Stimulated activated CD4-positive, alpha-beta T cell treated with anti-CD3 and anti-CD28 coated beads, Interleukin-15, amount 100 ng/mL, for 48 hours (primary cell): ENCODE measurements at regions not wholly inside any gene's neighbourhood (a gene's known extent, or its start where the extent isn't known, plus 50 kb on each side); places are given as distances from the start of the nearest gene placed in this dataset.

Experiments used
- DNase-seq, 2 donors: peaks; one replicate each; pipeline ENCODE4 v3.0.0-alpha.2; 2020; ENCODE audit warnings: low read depth in 2 of 2

DNA sequence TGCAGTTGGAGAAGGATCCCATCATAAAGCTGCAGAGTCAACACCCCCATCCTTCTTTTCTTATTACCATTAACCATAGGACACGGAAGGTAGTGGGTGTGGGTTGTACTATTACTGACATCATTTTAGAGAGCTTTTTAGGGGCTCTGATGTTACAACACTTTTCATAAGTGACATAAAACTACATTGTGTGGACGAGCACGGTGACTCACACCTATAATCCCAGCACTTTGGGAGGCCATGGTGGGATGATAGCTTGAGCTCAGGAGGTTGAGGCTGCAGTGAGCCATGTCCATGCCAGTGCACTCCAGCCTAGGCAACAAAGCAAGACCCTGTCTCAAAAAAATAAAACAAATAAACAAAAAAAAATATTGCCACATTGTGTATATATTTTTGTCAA lies 167.1 kb downstream of the DUSP6 start:
- no peak for DNase-seq

DNA sequence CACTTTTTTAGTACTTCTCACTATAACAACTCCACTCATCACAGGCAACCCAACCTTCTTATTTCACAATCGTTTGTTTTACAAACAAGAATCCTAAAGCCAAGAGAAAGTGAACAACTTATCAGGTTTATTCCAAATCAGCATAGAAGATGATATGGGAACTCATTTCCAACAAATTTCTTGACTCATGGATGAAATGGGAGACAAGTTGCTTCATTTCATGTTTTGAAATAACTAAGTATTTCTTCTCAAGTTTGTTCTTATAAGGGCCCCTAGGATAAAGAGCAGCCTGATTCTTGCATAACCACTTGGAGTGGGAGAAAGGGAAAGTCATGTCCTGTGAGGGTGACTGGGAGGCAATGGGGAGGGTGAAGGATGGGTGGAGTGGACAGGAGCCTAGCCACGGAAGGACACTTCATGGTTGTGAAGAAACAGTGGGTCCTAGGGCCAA lies 168.3 kb downstream of the DUSP6 start:
- DNase-seq: no peak

DNA sequence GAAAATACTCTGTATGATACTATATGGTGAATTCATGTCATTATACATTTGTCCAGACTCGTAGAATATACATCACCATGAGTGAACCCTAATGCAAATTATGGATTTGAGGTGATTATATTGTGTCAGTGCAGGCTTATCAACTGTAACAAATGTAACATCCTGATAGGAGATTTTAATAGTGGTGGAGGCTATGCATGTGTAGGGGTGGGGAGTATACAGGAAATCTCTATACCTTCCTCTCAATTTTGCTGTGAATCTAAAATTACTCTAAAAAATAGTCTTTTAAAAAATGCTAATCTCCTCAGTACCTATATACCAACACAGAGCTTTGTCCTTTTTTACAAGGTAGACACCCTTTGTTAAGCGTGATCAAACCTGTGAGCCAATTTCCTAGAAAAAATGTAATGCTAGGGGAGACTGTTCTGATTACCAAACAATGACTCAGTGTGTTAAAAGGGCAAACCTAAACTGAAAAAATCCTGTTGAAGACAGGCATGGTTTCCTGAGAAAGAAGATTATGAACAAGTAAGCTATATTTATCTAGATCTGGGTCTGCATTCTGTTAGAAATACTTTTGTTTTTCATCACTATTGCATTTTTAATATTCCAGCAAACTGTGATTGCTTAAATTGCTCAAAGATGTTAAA lies 170.9 kb downstream of the DUSP6 start:
- DNase-seq: no peak

DNA sequence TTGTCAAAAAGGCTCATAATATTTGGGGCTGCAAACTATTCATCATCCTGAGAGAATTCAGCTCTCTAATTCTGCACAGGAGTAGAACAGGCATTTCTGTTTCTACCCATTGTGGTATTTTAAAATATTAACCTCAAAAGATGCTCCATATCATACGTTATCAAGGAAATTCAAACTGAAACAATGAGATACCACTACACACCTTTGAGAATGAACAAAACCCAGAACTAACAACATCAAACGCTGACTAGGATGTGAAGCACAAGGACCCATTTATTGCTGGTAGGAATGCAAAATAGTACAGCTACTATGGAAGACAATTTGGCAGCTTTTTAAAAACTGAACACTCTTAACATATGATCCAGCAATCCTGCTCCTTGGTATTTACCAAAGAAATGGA lies 171.8 kb downstream of the DUSP6 start:
- DNase-seq: no peak

DNA sequence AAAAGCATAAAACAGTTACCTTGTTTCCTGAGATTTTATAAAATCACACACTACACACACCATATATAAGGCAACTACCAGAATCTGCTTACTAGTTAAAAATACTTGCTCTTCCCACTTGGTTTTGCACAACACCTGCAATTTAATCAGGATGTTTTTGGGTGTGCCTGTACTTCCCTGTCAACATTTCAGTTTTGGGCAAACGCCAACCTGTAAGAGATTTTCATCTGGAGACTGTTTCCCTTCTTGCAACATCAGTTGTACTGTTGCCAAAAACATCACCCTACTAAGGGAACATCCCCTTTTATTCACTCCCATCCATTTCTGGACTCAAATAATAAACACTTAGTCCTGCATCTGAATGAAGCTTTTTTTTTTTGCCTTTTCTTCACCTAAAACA lies 172.3 kb downstream of the DUSP6 start:
- no peak for DNase-seq

DNA sequence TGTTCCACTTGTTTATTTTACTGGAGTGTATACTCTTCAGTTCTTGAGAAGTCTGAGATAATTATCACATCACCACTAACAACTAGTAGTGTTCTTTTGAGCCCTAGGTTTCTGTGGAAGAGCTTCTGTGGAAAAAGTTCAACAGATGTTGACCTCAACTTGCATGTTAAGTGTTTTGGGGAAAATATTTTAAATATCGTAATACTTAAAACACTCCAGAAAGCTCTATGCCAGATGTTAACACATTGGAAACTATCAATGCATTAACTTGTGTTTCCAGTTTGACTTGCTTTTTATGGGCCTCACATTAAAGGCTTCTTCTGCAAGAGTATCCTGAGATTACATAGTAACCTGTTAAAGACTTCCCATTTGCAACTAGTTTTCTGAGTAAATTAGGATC lies 173.1 kb downstream of the DUSP6 start:
- no peak for DNase-seq

DNA sequence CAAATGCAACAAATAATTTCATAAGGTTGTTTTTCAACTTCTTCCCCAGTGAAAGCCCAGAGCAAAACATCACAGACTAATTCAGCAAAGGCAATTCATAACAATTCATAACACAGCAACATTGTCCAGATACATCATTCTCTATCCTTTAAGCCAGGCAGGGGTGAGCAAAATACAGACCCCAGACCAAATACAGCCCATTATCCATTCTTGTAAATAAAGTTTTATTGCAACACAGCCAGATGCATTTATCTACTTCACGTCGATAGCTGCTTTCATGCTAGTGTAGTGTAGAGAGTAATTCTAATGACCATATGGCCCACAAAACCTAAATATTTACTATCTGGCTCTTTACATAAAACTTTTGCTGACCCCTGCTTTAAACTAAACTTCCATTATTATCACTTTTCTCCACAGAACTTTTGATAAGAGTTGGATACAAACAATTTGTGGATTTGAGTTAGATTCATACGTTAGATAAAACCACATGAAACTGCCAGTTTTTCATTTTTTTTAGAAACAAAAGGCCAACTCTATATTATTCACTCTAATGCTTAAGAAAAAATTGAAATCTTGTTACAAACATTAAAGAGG lies 174.4 kb downstream of the DUSP6 start:
- no peak for DNase-seq

DNA sequence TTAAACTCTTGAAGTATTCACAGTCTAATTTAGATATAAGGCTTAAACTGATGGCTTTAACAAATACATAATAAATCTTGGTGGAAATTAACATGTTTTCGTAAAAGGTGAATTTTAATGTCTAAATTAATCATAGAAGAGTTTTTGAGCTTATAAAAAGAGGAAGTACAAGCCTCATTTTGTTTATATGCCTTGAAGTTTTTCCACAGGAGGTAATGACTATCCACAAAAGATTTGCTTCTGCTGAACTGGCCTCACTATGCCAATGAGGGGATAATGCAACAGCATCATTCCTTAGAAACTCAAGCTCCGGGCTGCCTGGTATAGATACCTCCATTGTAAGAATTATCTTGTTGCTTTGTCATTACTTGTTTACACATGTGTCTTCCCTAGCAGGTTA lies 175.6 kb downstream of the DUSP6 start:
- no peak for DNase-seq

DNA sequence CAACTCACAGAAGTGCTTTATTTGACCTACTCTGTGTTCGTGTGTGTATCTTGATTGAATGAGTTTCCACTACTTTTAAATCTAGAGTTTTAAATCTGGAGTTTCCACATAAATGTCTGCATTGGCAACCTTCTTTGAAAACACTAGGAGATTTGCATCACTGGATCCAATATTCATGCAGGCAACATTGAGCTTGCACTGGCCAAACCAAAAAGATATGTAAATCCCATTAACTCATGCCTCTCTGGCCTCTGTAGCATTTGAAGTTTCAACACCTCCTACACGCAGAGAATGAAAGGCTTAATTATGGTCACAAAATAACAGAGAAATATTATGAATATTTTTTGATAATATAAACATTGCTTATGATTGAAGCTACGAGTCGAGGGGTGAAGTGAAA lies 178.6 kb downstream of the DUSP6 start:
- DNase-seq: no peak

DNA sequence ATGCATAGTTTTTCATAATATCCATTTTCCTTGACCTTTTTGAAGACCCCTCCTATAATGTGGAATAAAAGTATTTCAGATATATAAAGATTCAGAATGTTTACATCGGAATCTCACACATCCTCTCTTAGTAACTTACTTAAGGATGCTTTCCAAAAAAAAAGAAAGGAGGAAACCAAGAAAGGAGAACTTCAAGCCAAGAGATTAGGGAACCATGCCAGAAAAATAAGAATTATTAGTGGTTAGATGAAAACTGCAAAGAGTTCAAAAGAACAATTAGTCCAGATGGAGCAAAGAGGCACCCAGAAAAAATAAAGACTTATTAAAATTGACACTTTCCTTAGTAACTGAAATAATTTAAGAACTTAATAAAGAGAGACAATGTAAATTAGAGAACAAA lies 179.2 kb downstream of the DUSP6 start:
- DNase-seq: no peak

DNA sequence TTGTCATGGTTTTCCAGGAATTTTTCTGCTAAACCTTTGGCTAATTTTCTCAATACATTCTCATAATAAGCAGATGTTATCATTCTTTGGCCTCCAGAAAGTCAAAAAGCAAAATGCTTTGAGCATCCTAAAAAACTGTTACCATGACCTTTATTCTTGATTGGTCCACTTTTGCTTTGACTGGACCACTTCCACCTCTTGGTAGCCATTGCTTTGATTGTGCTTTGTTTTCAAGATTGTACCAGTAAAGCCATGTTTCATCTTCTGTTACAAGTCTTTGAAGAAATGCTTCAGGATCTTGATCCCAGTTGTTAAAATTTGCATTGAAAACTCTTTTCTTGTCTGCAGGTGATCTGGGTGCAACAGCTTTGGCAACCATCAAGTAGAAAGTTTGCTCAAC lies 180.1 kb downstream of the DUSP6 start:
- DNase-seq: no peak

DNA sequence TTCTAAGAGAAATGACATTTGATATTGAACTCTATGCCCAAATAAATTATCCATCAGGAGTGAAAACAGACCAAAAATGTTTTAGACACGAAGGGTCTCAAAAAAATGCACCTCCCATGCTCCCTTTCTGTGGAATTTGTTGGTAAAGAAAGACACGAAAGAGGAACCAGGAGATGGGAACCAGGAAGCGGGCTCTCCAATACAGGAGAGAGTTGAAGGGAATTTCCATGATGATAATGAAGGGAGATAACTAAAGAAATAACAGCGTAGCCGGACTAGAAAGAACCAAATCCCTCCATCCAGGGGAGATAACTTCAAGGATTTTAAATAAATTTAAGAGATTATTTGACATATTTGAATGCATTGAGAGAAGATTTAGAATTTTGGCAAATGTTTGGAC lies 183.0 kb downstream of the DUSP6 start:
- no peak for DNase-seq

DNA sequence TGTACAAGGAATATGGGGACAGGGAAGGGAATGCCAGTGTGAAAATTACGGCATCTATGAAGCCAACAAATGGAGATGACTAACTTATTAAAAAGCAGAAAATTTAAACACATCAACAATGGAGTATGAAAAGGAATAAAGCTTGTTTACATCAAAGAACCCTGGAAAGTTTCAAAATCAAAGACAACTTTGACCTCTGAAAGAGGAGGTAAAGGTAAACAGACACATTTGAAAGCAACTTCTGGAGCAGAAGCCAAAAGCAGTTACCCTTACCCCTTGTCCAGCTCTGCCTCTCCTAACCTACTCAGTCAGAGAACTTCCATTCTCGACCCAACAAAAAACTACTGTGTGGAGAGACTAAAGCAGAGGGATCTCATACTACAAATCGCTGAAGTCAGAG lies 184.3 kb downstream of the DUSP6 start:
- no peak for DNase-seq

DNA sequence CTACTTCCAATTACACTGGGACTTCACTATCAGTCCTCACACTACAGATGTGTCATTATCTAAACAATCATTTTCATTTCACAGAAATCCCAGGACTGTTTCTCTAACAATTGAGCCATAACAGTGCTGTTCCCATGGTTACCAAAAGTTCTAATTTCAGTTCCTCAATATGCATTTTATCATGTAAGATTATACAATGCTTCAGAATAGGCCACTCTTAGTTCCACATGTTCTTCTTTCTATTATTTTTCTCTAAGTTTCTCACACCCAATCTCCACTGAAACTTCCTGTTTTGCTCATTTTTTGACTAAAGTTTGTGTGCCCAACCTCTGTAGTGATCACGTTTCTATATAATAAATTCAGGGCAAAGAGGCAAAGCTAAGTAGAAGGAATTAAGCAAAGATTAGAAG lies 185.8 kb downstream of the DUSP6 start:
- no peak for DNase-seq

DNA sequence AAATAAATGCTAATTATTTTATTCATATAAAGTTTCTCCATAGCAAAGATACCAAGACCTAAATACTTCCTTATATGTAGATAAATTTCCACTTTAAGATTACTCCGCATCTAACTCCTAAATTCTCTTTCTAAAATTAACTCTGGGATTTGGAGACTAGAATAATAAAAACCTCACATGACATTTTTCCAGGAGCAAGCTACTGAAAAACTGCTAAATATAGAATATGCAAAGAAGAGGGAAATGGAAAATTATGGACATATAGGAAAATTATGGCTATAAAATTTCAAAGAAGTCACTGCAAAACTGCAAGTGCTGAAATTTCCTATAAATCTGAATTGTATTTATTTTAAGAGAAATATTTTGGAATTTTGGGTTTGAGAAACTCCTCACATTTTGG lies 186.2 kb downstream of the DUSP6 start:
- DNase-seq: no peak

DNA sequence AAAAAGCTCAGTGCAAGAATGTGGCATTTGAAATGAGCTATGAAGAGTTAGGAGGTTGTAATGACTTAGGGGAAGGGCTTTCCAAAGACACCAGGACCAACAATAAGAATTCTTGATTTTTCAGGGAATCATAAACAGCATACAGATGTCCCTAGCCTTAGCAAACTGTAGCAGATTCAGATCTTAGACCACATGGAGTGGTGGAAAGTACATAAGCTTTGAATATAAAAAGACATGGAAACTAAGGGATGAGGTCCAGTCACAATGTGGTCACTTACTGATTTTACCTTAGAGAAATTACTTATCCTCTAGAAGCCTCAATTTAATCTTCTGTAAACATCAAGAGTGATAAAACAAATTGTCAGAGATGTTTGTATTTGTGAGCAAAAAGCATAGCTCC lies 186.6 kb downstream of the DUSP6 start:
- DNase-seq: no peak

DNA sequence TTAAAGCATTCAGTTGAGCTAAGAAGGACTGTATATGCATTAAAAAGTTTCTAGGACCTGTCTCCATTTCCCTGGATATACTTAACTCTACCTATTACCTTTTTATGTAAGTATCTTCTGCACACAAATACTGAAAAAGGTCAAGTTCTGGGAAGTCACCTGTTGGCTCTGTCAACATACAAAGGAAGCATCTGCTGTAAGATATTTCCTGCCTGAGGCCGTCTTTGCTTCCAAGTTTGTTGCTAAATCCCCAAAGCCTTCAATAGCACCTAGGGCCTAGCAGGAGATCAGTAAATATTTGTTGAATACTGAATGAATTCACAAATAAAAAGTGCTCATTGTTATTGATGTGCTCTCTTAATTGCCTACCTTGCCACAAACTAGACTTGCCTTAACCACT lies 188.4 kb downstream of the DUSP6 start:
- DNase-seq: no peak

DNA sequence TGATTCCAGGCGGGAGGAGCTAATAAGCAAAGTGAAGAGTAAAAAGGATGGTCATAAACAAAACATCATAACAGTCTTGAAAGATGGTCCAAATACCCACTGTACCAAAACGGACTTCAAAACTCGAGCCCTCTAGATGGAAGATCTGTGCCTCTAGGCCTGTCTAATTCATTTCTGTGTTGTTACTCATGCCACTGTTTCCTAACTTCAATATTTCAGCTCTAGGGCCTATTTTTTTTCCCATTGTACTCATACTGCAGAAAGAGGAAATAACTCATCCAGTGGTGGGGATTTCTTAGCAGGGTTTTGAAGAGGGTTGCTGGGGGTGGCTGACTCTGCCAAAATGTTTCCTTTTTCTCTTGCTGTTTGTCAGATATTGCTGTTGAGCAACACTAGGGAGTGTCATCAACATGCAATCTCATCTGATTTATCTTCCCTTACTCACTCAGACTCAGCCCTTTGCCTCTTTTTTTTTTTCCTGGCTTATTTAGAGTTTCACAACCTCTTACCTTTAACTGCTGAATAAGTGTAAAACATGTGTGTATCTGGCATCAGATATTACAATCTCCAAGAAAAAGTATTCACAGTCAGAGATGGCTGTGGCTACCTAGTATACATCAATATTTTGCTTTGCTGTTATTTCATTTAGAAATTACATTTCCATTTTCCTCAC lies 189.6 kb downstream of the DUSP6 start:
- peak; percentile 59 to 72 for DNase-seq

DNA sequence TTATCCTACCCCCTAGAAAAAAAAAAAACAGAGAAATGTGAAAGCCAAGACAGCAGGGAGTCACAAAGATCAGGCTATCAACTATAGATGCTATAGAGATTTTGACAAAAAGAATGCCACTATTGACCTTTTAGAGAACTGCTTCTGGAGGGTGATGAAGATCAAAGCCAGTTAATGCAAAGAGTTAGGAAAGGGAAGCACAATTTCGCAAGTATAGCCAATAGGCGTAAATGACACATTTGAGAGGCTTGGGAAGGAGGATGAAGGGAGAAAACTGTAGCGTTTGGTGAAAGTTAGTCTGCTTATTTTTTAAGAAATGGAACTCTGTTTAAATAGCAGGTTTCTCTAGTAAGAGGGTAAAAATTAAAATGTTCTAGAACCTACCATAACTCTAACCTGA lies 190.7 kb downstream of the DUSP6 start:
- DNase-seq: no peak

DNA sequence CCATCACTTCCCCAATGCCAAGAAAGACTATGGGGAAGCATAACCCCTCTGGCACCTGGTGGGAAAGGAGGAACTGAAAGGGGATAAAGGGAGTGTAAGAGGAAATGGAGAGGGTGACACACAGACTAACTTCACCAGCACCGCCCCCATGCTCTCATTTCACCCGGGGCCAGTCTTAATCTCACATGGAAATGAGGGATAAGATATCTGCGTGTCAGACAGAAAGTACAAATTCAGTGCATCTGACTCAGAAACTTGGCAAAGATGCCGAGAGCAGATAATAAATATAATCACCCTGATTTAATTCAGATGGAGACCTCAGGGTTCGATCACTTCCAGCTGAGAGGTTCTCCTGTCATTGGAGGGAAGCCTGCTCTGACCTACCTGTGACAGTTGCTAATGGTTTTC lies 191.6 kb downstream of the DUSP6 start:
- peak; percentile 43 to 65 for DNase-seq

DNA sequence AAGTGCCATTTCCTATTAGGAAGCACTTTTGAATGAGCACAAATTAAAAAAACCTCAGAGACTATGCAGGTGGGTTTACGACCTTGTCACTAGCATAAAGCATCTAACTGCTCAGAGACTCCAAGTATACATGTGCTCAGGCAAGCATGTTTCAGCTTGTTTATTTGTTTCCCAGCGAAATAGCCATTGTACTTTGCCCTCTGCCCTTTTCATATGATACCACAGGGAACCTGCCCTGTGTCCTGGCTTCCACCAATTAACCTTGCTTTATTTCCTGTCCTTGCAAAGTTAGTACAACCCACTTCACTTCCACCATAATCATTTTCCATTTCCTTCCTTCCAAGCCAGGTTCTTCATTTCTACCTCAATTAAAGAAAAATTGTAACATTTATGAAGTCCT lies 194.9 kb downstream of the DUSP6 start:
- no peak for DNase-seq

DNA sequence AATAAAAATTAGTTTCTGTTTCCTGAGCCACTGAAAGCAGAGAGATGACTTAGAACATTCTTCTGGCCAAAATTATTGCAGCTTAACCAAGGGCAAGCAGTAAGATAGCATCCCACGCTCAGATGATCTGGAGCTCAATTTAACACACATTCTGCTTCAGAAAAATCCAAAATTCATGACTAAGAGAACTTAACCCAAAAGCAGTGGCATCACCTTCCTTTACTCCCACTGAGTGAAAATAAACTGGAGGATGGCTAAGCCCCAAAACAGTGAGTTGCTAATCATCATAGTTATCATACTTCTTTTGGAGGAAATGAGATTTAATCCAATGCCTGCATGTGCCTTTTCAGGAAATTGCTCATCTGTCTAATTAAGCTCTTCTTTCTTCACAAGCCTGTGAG lies 195.4 kb downstream of the DUSP6 start:
- DNase-seq: no peak

DNA sequence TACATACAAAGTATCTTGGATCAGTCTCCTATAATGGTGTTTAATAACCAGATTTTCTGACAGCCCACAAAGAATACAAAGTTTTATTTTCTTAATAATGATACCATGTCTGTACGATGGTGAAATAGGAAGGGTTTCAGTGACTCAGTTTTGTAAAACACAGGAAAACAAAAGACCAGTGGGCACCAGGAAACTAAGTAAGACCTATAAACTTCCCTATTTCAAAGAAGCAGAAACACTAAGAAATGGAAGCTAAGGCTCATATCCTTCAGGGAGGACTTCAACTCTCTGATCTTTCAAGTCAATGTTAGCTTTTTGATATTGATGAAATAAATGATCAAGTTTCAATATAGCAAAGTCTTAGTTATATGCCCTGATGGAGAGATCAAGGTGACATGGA lies 196.0 kb downstream of the DUSP6 start:
- no peak for DNase-seq

DNA sequence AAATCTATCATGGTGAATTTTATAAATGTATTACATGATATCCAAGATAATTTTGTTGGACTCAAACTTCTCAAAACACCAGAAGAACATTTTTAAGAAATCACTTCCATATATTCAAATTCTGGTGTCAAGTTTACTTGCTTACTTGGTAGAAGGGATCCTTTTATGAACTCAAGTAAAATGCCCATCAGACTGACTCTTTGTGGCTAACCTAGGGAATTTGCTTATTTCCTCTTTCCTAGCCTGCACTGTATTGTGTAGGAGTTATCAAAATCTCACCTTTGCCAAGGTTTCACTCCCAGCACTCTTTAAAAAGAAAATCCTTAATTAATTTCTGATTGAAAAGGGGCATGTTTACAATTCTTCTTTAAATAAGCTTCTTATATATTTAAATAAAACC lies 196.5 kb downstream of the DUSP6 start:
- DNase-seq: no peak
